ENCODE measurements at regions not wholly inside any gene's neighbourhood (a gene's known extent, or its start where the extent isn't known, plus 50 kb on each side); places are given as distances from the start of the nearest gene placed in this dataset.
"Not testable (repeated sequence)": the region's sequence is repeated elsewhere in the genome, so short reads cannot be mapped to it uniquely, and the experiment has no call there.

- not testable (repeated sequence) for DNase-seq (ENCODE audit: low read depth in 2 of 2)
Measured at GRCh38 chr16:8068225-8068624, 522.1 kb downstream of the TMEM114 start.

GRCh38 chr16:8063159-8063558, 527.2 kb downstream of the TMEM114 start:
- no peak for DNase-seq (ENCODE audit: low read depth in 2 of 2)

GRCh38 chr16:8062677-8063076, 527.6 kb downstream of the TMEM114 start:
- no peak for DNase-seq (ENCODE audit: low read depth in 2 of 2)

- no peak for DNase-seq (ENCODE audit: low read depth in 2 of 2)
Measured at GRCh38 chr16:8055761-8056160, 534.5 kb downstream of the TMEM114 start.

GRCh38 chr16:8053437-8053836, 536.9 kb downstream of the TMEM114 start:
- DNase-seq (ENCODE audit: low read depth in 2 of 2): no peak

- DNase-seq (ENCODE audit: low read depth in 2 of 2): no peak
Measured at GRCh38 chr16:8048433-8048832, 541.9 kb downstream of the TMEM114 start.

GRCh38 chr16:8047736-8048135, 542.6 kb downstream of the TMEM114 start:
- DNase-seq (ENCODE audit: low read depth in 2 of 2): no peak

GRCh38 chr16:8044796-8045195, 545.5 kb downstream of the TMEM114 start:
- DNase-seq (ENCODE audit: low read depth in 2 of 2): no peak

GRCh38 chr16:8032406-8032805, 557.9 kb downstream of the TMEM114 start:
- no peak for DNase-seq (ENCODE audit: low read depth in 2 of 2)

GRCh38 chr16:8030004-8030403, 560.3 kb downstream of the TMEM114 start:
- not testable (repeated sequence) for DNase-seq (ENCODE audit: low read depth in 2 of 2)

- DNase-seq (ENCODE audit: low read depth in 2 of 2): no peak
Measured at GRCh38 chr16:8026450-8026849, 563.9 kb downstream of the TMEM114 start.

- no peak for DNase-seq (ENCODE audit: low read depth in 2 of 2)
Measured at GRCh38 chr16:8023326-8023725, 567.0 kb downstream of the TMEM114 start.

- no peak for DNase-seq (ENCODE audit: low read depth in 2 of 2)
Measured at GRCh38 chr16:8005096-8005860, 585.0 kb downstream of the TMEM114 start.

GRCh38 chr16:7998789-7999453, 591.4 kb downstream of the TMEM114 start:
- DNase-seq (ENCODE audit: low read depth in 2 of 2): no peak

- no peak for DNase-seq (ENCODE audit: low read depth in 2 of 2)
Measured at GRCh38 chr16:7997966-7998365, 592.3 kb downstream of the TMEM114 start.

- DNase-seq (ENCODE audit: low read depth in 2 of 2): no peak
Measured at GRCh38 chr16:7992616-7993015, 597.7 kb downstream of the TMEM114 start.

- DNase-seq (ENCODE audit: low read depth in 2 of 2): no peak
Measured at GRCh38 chr16:7990626-7991260, 599.6 kb downstream of the TMEM114 start.

- no peak for DNase-seq (ENCODE audit: low read depth in 2 of 2)
Measured at GRCh38 chr16:7983676-7984075, 606.6 kb downstream of the TMEM114 start.

GRCh38 chr16:7980133-7980483, 610.2 kb downstream of the TMEM114 start:
- DNase-seq (ENCODE audit: low read depth in 2 of 2): no peak

- no peak for DNase-seq (ENCODE audit: low read depth in 2 of 2)
Measured at GRCh38 chr16:7979448-7980132, 610.7 kb downstream of the TMEM114 start.

GRCh38 chr16:7976563-7976962, 613.7 kb downstream of the TMEM114 start:
- no peak for DNase-seq (ENCODE audit: low read depth in 2 of 2)

GRCh38 chr16:7976125-7976524, 614.2 kb downstream of the TMEM114 start:
- no peak for DNase-seq (ENCODE audit: low read depth in 2 of 2)
